Naive B cell (primary cell): ENCODE measurements at regions not wholly inside any gene's neighbourhood (a gene's known extent, or its start where the extent isn't known, plus 50 kb on each side); places are given as distances from the start of the nearest gene placed in this dataset.

Source experiments
- ATAC-seq, 2 donors: fragments of 150-1000 bp; cut with Tn5 transposase; 2 replicates each; pipeline ENCODE4 v1.10.0; 2021; ENCODE audit warnings: low read depth in 2 of 2, mild to moderate bottlenecking in 2 of 2, moderate library complexity in 2 of 2
- DNase-seq: peaks from one replicate; pipeline ENCODE4 v3.0.0; 2022
- H3K27ac Mint-ChIP-seq, 6 donors: one replicate each; pipeline ENCODE4 v1.8.0; 2020 to 2022; ENCODE audit warnings: mild to moderate bottlenecking in 6 of 6, mixed read lengths in 6 of 6, moderate library complexity in 5 of 6, inconsistent platforms in 2 of 6
- H3K27me3 Mint-ChIP-seq, 3 donors: one replicate each; pipeline ENCODE4 v1.8.0; 2021 to 2022; ENCODE audit warnings: mixed read lengths in 3 of 3, mild to moderate bottlenecking in 1 of 3
- H3K36me3 Mint-ChIP-seq, 2 donors: one replicate each; pipeline ENCODE4 v1.8.0; 2020 to 2022; ENCODE audit warnings: mixed read lengths in 2 of 2, inconsistent platforms in 1 of 2, mild to moderate bottlenecking in 1 of 2
- H3K4me1 Mint-ChIP-seq, 3 donors: one replicate each; pipeline ENCODE4 v1.8.0; 2020 to 2022; ENCODE audit warnings: mixed read lengths in 3 of 3, inconsistent platforms in 1 of 3, mild to moderate bottlenecking in 1 of 3, moderate library complexity in 1 of 3
- H3K4me3 Mint-ChIP-seq, 8 donors: one replicate each; pipeline ENCODE4 v1.8.0; 2020 to 2022; ENCODE audit warnings: mild to moderate bottlenecking in 8 of 8, mixed read lengths in 8 of 8, moderate library complexity in 8 of 8, inconsistent platforms in 2 of 8
- H3K9me3 Mint-ChIP-seq, 7 donors: one replicate each; pipeline ENCODE4 v1.8.0; 2020 to 2022; ENCODE audit warnings: mixed read lengths in 7 of 7, mild to moderate bottlenecking in 5 of 7, inconsistent platforms in 2 of 7, moderate library complexity in 1 of 7

DNA sequence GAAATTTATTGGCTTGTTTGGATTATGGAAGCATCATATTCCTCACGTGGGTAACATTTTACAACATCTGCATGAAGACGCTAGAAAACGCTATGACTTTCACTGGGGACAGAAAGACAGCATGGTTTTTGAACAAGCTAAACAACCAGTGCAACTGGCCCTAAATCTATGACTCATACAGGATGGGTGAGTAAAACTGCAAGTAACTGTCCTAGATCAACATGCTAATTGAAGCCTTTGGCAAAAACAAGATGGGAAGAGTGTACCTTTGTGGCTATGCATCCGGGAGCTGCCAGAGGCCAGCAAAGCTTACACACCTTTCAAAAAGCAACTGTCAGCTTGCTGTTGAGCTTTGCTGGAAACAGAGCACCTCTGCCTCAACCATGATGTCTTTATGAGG, 1096.0 kb upstream of the DDX18 start:
- Mint-ChIP-seq H3K4me3 (no peak overlapping the region), H3K27me3 (no peaks in the 10 kb centered on the region), H3K27ac (no peak overlapping the region), H3K9me3 (peaks cover 0 to 10% (median 2%) of the 10 kb centered on the region in 7 donors), H3K4me1 (no peaks in the 10 kb centered on the region), H3K36me3 (no peaks in the 10 kb centered on the region)
- ATAC-seq = no peak
- DNase-seq = no peak

- Mint-ChIP-seq H3K27me3 (no peaks in the 10 kb centered on the region), H3K4me1 (no peaks in the 10 kb centered on the region), H3K9me3 (peaks cover 0 to 13% (median 3%) of the 10 kb centered on the region in 7 donors), H3K36me3 (no peaks in the 10 kb centered on the region), H3K27ac (no peak overlapping the region), H3K4me3 (no peak overlapping the region)
- no peak for ATAC-seq
- DNase-seq = no peak
These were observed 1094.7 kb upstream of the DDX18 start for GRCh38 chr2:116719836-116720235.

GRCh38 chr2:116724550-116724949, 1089.9 kb upstream of the DDX18 start:
- DNase-seq = no peak
- Mint-ChIP-seq H3K27me3 (no peaks in the 10 kb centered on the region), H3K36me3 (no peaks in the 10 kb centered on the region), H3K4me1 (no peaks in the 10 kb centered on the region), H3K27ac (no peak overlapping the region), H3K9me3 (peaks cover 0 to 10% (median 6%) of the 10 kb centered on the region in 7 donors), H3K4me3 (no peak overlapping the region)
- ATAC-seq = no peak

GRCh38 chr2:116732322-116732721, 1082.2 kb upstream of the DDX18 start:
- no peak for ATAC-seq
- no peak overlapping the region for H3K4me3 Mint-ChIP-seq
- H3K9me3 Mint-ChIP-seq = peaks cover 0 to 4% (median 2%) of the 10 kb centered on the region in 7 donors
- no peaks in the 10 kb centered on the region for H3K27me3 Mint-ChIP-seq
- H3K36me3 Mint-ChIP-seq = no peaks in the 10 kb centered on the region
- no peak for DNase-seq
- H3K4me1 Mint-ChIP-seq = no peaks in the 10 kb centered on the region
- H3K27ac Mint-ChIP-seq = no peak overlapping the region

DNA sequence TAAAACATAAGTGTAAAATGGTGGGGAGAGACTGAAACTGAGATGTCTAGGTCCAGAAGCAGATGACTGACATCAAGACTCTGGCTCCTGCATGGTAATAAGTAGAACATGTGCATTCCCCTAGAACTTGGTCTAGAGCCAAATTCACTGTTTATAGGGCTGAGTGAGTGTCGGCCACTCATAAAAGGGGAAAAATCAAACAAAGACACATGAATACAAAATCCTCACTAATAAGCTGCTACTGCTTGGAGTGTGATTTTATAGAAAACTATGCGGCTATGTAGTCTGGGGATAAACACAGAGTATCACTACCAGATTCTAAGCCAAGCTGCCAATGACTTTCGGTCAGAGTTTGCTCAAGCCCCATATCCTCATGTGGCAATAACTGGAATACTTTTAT, 1080.8 kb upstream of the DDX18 start:
- Mint-ChIP-seq H3K27ac (no peak overlapping the region), H3K36me3 (no peaks in the 10 kb centered on the region), H3K4me1 (no peaks in the 10 kb centered on the region), H3K9me3 (peaks cover 0 to 4% (median 1%) of the 10 kb centered on the region in 7 donors), H3K4me3 (peak overlapping the region in 1 of 8 donors; percentile 3), H3K27me3 (no peaks in the 10 kb centered on the region)
- DNase-seq (no peak), ATAC-seq (no peak)

DNA sequence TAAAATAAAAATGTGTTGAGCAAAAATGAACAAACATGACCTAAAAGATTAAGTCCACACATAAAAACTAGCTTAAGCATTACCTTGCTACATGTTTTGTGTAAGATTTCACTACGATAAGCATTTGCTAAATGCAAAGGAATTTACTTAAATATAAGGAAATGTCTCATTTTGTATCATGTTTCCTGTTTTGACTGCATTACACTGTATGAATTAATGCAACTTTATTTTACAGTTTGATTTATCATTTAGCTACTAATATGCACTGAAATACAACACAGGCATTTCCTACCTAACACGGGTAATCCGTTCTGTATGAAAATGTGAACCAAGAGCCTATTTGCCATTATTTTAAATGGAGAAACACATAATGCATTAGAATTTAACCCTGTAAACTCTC, 1076.5 kb upstream of the DDX18 start:
- no peak overlapping the region for H3K27ac Mint-ChIP-seq
- H3K36me3 Mint-ChIP-seq = no peaks in the 10 kb centered on the region
- no peaks in the 10 kb centered on the region for H3K27me3 Mint-ChIP-seq
- H3K9me3 Mint-ChIP-seq = peaks cover 0 to 7% (median 0%) of the 10 kb centered on the region in 7 donors
- no peak for ATAC-seq
- DNase-seq = no peak
- H3K4me1 Mint-ChIP-seq = no peaks in the 10 kb centered on the region
- H3K4me3 Mint-ChIP-seq = no peak overlapping the region

DNA sequence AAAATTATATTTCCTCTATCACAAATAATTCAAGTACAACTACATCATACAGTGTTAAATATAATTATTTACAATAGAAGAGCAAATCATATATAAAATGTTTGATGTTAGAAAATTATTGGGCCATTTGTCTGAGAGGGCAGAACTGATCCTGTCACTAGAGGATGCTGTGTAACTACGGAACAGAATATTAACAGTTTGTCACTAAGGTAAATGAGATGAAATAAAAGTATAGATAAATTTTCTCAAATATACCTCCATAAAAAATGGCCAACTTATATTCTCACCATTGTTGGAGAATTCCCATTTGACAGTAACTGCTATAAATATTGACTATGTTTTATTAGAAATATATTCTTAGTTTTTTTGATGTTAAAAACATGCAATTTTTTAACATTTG, 1067.4 kb upstream of the DDX18 start:
- DNase-seq = no peak
- Mint-ChIP-seq H3K4me3 (no peak overlapping the region), H3K27ac (no peak overlapping the region), H3K36me3 (no peaks in the 10 kb centered on the region), H3K9me3 (peaks cover 0 to 3% (median 0%) of the 10 kb centered on the region in 7 donors), H3K4me1 (no peaks in the 10 kb centered on the region), H3K27me3 (no peaks in the 10 kb centered on the region)
- no peak for ATAC-seq

DNA sequence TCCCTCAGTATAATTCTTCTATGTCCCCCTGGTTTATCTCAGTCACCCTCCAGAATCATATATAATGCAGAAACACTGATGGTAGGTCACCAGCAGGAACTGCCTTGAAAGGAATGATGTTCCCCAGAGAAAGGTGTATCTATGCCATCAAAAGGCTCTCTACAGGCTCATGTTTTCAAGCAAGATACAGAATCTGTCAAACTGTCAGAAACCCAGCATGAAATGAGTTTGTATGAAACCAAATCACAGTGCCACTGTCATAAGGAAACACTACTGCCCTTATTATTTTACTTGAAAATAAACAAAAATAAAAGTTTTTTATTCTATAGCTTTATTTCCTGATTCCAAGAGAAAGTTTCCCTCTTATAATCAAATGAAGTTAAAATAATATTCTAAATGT, 1064.5 kb upstream of the DDX18 start:
- no peaks in the 10 kb centered on the region for H3K27me3 Mint-ChIP-seq
- ATAC-seq = no peak

GRCh38 chr2:116754381-116755101, 1060.0 kb upstream of the DDX18 start:
- H3K9me3 Mint-ChIP-seq = peaks cover 0 to 11% (median 3%) of the 10 kb centered on the region in 7 donors
- H3K27me3 Mint-ChIP-seq = no peaks in the 10 kb centered on the region
- no peaks in the 10 kb centered on the region for H3K36me3 Mint-ChIP-seq
- no peaks in the 10 kb centered on the region for H3K4me1 Mint-ChIP-seq
- no peak overlapping the region for H3K27ac Mint-ChIP-seq
- H3K4me3 Mint-ChIP-seq = no peak overlapping the region
- ATAC-seq (no peak), DNase-seq (no peak)

More for the DNA sequence above, 1064.5 kb upstream of the DDX18 start:
- Mint-ChIP-seq H3K9me3 (peaks cover 0 to 6% (median 3%) of the 10 kb centered on the region in 7 donors), H3K27ac (no peak overlapping the region), H3K4me1 (no peaks in the 10 kb centered on the region), H3K36me3 (no peaks in the 10 kb centered on the region), H3K4me3 (no peak overlapping the region)
- no peak for DNase-seq

GRCh38 chr2:116761864-116762263, 1052.6 kb upstream of the DDX18 start:
- Mint-ChIP-seq H3K9me3 (peaks cover 0 to 6% (median 3%) of the 10 kb centered on the region in 7 donors), H3K4me1 (no peaks in the 10 kb centered on the region), H3K27ac (no peak overlapping the region), H3K4me3 (no peak overlapping the region), H3K36me3 (no peaks in the 10 kb centered on the region), H3K27me3 (no peaks in the 10 kb centered on the region)
- no peak for DNase-seq
- ATAC-seq = no peak

GRCh38 chr2:116769514-116769913, 1045.0 kb upstream of the DDX18 start:
- Mint-ChIP-seq H3K4me1 (no peaks in the 10 kb centered on the region), H3K4me3 (no peak overlapping the region), H3K27me3 (no peaks in the 10 kb centered on the region), H3K9me3 (peaks cover 0 to 5% (median 0%) of the 10 kb centered on the region in 7 donors), H3K27ac (no peak overlapping the region), H3K36me3 (no peaks in the 10 kb centered on the region)
- DNase-seq (no peak), ATAC-seq (no peak)

GRCh38 chr2:116776556-116776955, 1037.9 kb upstream of the DDX18 start:
- H3K9me3 Mint-ChIP-seq = peaks cover 0 to 13% (median 5%) of the 10 kb centered on the region in 7 donors
- H3K27ac Mint-ChIP-seq = no peak overlapping the region
- no peak for DNase-seq
- no peaks in the 10 kb centered on the region for H3K4me1 Mint-ChIP-seq
- no peaks in the 10 kb centered on the region for H3K36me3 Mint-ChIP-seq
- H3K4me3 Mint-ChIP-seq = no peak overlapping the region
- ATAC-seq = no peak
- no peaks in the 10 kb centered on the region for H3K27me3 Mint-ChIP-seq

DNA sequence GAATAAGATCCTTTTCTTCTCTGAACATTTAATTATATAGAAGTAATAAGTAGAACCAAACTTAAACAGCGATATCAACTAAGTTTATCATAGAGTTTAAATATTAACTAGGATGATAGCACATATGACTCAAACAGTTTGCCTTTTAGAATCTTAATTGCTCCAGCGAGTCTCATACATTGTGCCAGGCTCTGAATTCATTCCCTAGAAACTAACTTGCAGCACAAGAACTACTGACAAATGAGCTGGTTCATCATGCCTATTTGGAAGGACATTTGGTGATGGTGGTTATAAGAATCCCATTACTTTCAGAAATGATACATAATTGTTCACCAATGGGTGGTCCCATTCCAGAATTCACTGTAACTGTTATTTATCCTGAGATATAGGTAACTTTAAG, 1026.6 kb upstream of the DDX18 start:
- H3K4me1 Mint-ChIP-seq = no peaks in the 10 kb centered on the region
- no peaks in the 10 kb centered on the region for H3K36me3 Mint-ChIP-seq
- no peak overlapping the region for H3K4me3 Mint-ChIP-seq
- no peaks in the 10 kb centered on the region for H3K27me3 Mint-ChIP-seq
- DNase-seq = no peak
- H3K9me3 Mint-ChIP-seq = peaks cover 0 to 1% (median 0%) of the 10 kb centered on the region in 7 donors
- no peak overlapping the region for H3K27ac Mint-ChIP-seq
- ATAC-seq = no peak

DNA sequence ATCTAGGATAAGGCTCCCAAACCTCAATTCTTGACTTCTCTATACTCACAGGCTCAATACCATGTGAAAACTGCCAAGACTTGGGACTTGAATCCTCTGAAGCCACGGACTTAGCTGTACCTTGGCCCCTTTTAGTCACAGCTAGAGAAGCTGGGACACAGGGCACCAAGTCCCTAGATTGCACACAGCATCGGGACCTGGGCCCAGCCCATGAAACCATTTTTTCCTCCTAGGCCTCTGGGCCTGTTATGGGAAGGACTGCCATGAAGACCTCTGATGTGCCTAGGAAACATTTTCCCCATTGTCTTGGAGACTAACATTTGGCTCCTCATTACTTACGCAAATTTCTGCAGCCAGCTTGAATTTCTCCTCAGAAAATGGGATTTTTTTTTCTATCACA, 1011.8 kb upstream of the DDX18 start:
- no peaks in the 10 kb centered on the region for H3K27me3 Mint-ChIP-seq
- DNase-seq (no peak), ATAC-seq (no peak)
- no peak overlapping the region for H3K27ac Mint-ChIP-seq
- no peaks in the 10 kb centered on the region for H3K4me1 Mint-ChIP-seq
- H3K9me3 Mint-ChIP-seq = peaks cover 5 to 46% (median 18%) of the 10 kb centered on the region in 7 donors
- H3K36me3 Mint-ChIP-seq = no peaks in the 10 kb centered on the region
- H3K4me3 Mint-ChIP-seq = no peak overlapping the region

- peaks cover 5 to 37% (median 15%) of the 10 kb centered on the region in 7 donors for H3K9me3 Mint-ChIP-seq
- no peak for ATAC-seq
- no peak for DNase-seq
These were observed 1009.6 kb upstream of the DDX18 start for GRCh38 chr2:116804901-116805300.

More at GRCh38 chr2:116804901-116805300, 1009.6 kb upstream of the DDX18 start:
- Mint-ChIP-seq H3K4me1 (no peaks in the 10 kb centered on the region), H3K4me3 (no peak overlapping the region), H3K27me3 (no peaks in the 10 kb centered on the region), H3K27ac (no peak overlapping the region), H3K36me3 (no peaks in the 10 kb centered on the region)
